ENCODE measurements at regions not wholly inside any gene's neighbourhood (a gene's known extent, or its start where the extent isn't known, plus 50 kb on each side); places are given as distances from the start of the nearest gene placed in this dataset.

DNA sequence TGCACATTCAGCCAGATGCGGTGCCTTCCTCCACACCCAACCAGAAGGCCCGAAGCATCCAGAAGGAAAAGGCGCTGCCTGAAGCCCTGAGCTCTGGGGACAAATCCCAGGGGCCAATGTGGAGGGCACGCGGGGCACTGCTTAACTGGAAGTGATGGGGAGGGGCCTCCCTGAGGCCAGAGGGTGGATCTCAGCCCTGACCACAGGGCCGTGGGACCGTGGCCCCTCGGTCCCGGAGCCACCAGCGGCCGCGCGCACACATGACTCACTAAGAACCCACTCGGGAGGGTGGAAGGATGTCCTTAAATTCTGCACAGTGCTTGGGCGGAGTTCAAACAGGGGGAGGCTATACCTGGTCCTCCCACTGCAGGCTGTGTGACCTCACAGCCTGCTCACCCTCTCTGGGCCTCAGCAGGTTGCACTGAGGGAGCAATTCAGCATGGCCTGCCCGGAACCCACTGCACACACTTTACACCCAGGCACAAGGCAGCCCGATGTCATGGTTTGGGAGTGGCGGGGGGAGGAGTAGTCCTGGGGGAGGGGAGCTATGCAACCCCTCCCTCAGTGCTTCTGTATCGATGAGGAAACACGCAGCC, 89.5 kb downstream of the RFLNA start:
- TF ChIP-seq, protein P1, sequence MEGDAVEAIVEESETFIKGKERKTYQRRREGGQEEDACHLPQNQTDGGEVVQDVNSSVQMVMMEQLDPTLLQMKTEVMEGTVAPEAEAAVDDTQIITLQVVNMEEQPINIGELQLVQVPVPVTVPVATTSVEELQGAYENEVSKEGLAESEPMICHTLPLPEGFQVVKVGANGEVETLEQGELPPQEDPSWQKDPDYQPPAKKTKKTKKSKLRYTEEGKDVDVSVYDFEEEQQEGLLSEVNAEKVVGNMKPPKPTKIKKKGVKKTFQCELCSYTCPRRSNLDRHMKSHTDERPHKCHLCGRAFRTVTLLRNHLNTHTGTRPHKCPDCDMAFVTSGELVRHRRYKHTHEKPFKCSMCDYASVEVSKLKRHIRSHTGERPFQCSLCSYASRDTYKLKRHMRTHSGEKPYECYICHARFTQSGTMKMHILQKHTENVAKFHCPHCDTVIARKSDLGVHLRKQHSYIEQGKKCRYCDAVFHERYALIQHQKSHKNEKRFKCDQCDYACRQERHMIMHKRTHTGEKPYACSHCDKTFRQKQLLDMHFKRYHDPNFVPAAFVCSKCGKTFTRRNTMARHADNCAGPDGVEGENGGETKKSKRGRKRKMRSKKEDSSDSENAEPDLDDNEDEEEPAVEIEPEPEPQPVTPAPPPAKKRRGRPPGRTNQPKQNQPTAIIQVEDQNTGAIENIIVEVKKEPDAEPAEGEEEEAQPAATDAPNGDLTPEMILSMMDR (IDR thresholded peaks at IDR 0.05) = no peak
- TF ChIP-seq, protein P2, sequence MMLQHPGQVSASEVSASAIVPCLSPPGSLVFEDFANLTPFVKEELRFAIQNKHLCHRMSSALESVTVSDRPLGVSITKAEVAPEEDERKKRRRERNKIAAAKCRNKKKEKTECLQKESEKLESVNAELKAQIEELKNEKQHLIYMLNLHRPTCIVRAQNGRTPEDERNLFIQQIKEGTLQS (CRISPR knock-in tag; conservative IDR thresholded peaks at IDR 0.05) = no peak
- no peak for TF ChIP-seq CREM (CRISPR knock-in tag; IDR thresholded peaks at IDR 0.05)
- TF ChIP-seq, protein P3, sequence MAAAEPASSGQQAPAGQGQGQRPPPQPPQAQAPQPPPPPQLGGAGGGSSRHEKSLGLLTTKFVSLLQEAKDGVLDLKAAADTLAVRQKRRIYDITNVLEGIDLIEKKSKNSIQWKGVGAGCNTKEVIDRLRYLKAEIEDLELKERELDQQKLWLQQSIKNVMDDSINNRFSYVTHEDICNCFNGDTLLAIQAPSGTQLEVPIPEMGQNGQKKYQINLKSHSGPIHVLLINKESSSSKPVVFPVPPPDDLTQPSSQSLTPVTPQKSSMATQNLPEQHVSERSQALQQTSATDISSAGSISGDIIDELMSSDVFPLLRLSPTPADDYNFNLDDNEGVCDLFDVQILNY (CRISPR knock-in tag; IDR thresholded peaks at IDR 0.05) = no peak
- TF ChIP-seq, protein P4, sequence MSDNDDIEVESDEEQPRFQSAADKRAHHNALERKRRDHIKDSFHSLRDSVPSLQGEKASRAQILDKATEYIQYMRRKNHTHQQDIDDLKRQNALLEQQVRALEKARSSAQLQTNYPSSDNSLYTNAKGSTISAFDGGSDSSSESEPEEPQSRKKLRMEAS (CRISPR knock-in tag; IDR thresholded peaks at IDR 0.05) = no peak
- no peak for TF ChIP-seq NFE2L1 (CRISPR knock-in tag; IDR thresholded peaks at IDR 0.05)
- TF ChIP-seq, protein P5, sequence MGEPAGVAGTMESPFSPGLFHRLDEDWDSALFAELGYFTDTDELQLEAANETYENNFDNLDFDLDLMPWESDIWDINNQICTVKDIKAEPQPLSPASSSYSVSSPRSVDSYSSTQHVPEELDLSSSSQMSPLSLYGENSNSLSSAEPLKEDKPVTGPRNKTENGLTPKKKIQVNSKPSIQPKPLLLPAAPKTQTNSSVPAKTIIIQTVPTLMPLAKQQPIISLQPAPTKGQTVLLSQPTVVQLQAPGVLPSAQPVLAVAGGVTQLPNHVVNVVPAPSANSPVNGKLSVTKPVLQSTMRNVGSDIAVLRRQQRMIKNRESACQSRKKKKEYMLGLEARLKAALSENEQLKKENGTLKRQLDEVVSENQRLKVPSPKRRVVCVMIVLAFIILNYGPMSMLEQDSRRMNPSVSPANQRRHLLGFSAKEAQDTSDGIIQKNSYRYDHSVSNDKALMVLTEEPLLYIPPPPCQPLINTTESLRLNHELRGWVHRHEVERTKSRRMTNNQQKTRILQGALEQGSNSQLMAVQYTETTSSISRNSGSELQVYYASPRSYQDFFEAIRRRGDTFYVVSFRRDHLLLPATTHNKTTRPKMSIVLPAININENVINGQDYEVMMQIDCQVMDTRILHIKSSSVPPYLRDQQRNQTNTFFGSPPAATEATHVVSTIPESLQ (CRISPR knock-in tag; IDR thresholded peaks at IDR 0.05) = no peak
- no peak for TF ChIP-seq CBFB (CRISPR knock-in tag; IDR thresholded peaks at IDR 0.05; ENCODE audit: low read depth)
- no peak for TF ChIP-seq TEAD4 (CRISPR knock-in tag; IDR thresholded peaks at IDR 0.05)
- TF ChIP-seq, protein P6, sequence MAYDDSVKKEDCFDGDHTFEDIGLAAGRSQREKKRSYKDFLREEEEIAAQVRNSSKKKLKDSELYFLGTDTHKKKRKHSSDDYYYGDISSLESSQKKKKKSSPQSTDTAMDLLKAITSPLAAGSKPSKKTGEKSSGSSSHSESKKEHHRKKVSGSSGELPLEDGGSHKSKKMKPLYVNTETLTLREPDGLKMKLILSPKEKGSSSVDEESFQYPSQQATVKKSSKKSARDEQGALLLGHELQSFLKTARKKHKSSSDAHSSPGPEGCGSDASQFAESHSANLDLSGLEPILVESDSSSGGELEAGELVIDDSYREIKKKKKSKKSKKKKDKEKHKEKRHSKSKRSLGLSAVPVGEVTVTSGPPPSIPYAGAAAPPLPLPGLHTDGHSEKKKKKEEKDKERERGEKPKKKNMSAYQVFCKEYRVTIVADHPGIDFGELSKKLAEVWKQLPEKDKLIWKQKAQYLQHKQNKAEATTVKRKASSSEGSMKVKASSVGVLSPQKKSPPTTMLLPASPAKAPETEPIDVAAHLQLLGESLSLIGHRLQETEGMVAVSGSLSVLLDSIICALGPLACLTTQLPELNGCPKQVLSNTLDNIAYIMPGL (CRISPR knock-in tag; IDR thresholded peaks at IDR 0.05) = no peak

All from WTC11 (cell line).